Epithelial cell of proximal tubule (primary cell): ENCODE measurements at regions not wholly inside any gene's neighbourhood (a gene's known extent, or its start where the extent isn't known, plus 50 kb on each side); places are given as distances from the start of the nearest gene placed in this dataset.
"Not testable (repeated sequence)": the region's sequence is repeated elsewhere in the genome, so short reads cannot be mapped to it uniquely, and the experiment has no call there.

ENCODE experiments used
- DNase-seq: peaks from one replicate; pipeline ENCODE4 v3.0.0-alpha.2; 2011; ENCODE audit warnings: low read depth
- H3K4me3 ChIP-seq: 2 replicates; pipeline ENCODE4 v1.5.1; 2011; ENCODE audit warnings: low read depth, mild to moderate bottlenecking, low read length
- TF ChIP-seq, protein P1 (sequence below): conservative IDR thresholded peaks from 2 replicates; pipeline ENCODE4 v1.5.1; 2012; ENCODE audit warnings: low read depth, mild to moderate bottlenecking, low read length

DNA sequence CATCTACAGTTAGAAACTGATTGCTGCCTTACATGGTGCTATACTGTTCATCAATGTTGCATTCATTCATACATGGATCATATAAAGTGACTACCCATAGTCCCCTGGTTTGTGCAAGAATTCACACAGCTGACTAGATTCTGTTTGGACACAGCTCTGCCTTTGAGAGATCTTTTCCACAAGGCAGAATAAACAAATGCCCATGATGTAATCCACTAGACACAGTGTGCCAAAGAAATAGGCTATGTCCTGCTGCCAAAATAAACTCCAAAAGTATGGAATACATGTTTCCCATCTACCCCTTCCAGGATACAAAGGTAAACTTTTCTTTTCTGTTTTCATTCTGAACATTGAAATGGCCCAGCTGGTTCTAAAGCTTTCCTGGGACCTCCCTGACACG lies 269.4 kb upstream of the CHAC2 start:
- DNase-seq: no peak
- TF ChIP-seq, protein P1, sequence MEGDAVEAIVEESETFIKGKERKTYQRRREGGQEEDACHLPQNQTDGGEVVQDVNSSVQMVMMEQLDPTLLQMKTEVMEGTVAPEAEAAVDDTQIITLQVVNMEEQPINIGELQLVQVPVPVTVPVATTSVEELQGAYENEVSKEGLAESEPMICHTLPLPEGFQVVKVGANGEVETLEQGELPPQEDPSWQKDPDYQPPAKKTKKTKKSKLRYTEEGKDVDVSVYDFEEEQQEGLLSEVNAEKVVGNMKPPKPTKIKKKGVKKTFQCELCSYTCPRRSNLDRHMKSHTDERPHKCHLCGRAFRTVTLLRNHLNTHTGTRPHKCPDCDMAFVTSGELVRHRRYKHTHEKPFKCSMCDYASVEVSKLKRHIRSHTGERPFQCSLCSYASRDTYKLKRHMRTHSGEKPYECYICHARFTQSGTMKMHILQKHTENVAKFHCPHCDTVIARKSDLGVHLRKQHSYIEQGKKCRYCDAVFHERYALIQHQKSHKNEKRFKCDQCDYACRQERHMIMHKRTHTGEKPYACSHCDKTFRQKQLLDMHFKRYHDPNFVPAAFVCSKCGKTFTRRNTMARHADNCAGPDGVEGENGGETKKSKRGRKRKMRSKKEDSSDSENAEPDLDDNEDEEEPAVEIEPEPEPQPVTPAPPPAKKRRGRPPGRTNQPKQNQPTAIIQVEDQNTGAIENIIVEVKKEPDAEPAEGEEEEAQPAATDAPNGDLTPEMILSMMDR: no peak
- H3K4me3 ChIP-seq: no peak overlapping the region

DNA sequence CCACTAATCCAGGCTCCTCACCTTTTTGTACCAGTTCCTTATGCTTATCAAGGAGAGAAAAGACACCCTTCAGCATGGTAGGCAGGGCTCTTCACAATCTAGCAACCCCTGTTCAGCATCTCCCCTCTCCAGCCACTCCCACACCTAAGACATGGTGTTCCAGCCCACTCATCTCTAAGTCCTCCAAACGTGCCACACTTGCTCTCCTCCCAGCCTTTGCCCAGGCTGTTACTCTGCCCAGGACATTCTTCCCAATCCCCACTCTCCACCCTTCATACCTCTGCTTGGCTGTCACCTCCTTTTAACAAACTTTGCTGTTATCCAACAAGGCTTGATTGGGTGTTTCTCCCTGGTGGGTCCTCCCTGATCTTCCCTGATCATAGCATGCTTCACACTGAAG lies 270.6 kb upstream of the CHAC2 start:
- TF ChIP-seq, protein P1: no peak
- no peak overlapping the region for H3K4me3 ChIP-seq
- no peak for DNase-seq

DNA sequence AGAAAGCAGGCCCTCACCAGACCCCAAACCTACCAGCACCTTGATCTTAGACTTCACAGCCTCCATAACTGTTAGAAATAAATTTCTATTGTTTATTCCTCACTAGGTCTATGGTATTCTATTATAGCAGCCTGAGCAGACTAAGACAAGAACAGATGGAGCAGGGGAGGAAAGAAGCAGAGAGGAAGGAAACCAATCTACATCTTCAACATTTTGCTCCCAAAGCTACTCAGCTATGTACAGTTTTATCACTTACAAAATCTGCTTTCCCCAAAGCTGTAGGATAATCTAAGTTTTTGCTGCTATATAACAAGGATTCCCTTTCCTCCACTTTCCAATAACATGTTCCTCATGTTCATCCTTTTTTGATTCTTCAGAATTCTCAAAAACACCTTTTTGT lies 274.4 kb upstream of the CHAC2 start:
- DNase-seq: no peak
- H3K4me3 ChIP-seq: no peak overlapping the region
- TF ChIP-seq, protein P1: no peak

DNA sequence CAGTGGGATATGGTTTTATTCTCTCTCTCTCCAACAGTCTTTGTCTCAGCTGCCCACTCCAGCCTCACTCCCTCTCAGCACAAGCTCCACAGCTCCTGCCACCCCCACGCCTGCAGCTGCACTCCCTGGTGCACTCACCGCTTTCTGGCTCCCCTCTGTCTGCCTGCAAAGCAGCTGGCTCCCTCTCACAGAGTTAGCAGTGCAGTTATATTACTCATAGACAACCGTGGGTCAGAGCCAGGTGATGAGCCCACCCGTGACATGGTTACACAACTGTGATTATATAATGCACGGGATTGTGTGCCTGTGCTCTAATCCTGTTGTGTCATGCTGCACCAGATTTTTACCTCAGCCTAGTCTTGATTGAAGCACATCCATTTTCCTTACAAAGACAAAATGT lies 276.9 kb upstream of the CHAC2 start:
- no peak overlapping the region for H3K4me3 ChIP-seq
- TF ChIP-seq, protein P1: no peak
- no peak for DNase-seq

DNA sequence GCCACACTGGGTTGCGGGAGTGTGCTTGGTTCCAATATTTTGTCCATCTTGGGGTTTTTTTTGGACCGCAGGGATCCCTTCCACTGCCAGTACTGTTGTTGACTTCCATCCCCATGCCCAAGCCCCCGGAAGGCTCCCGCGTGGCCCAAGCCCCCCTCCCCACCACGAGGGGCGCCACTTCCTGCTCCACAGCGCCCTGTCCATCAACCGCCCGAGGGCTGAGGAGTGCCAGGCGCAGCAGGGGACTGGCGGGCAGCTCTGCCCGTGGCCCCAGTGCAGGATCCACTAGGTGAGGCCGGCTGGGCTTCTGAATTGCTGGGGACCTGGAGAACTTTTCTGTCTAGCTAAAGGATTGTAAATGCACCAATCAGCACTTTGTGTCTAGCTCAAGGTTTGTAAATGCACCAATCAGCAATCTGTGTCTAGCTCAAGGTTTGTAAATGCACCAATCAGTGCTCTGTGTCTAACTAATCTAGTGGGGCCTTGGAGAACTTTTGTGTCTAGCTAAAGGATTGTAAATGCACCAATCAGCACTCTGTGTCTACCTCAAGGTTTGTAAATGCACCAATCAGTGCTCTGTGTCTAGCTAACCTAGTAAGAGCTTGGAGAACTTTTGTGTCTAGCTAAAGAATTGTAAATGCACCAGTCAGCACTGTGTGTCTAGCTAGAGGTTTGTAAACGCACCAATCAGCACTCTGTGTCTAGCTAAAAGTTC lies 281.3 kb upstream of the CHAC2 start:
- H3K4me3 ChIP-seq, DNase-seq: not testable (repeated sequence)

DNA sequence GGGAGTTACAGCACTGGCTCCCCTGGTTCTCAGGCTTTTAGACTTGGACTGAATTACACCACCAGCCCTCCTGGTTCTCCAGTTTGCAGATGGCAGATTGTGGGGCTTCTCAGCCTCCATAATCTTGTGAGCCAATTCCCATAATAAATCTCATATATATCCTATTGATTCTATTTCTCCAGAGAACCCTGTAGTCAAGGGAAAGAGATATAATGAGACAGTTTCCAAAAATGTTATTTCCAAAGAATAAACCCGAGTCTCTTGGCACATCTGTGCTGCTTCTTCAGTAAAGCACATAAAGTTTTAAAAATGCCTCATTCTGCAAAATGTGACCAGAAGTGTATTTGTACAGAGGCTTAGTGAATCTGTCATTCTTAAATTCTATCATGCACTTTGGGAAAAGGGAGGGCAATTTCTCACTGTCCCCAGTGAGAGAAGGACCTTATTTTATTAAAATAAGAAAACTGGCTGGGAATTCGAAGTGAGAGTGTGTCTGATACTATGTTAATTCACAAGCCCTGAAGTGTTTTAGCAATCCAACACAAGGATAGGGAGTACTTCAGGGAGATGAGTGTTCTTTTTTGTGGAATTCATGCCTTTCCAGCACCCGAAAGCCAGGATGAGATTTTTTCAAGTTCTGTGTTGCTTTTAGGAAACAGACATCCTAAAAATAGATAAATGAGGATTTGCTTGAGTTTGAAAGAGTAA lies 282.4 kb upstream of the CHAC2 start:
- DNase-seq: no peak
- H3K4me3 ChIP-seq: no peak overlapping the region
- TF ChIP-seq, protein P1: no peak

DNA sequence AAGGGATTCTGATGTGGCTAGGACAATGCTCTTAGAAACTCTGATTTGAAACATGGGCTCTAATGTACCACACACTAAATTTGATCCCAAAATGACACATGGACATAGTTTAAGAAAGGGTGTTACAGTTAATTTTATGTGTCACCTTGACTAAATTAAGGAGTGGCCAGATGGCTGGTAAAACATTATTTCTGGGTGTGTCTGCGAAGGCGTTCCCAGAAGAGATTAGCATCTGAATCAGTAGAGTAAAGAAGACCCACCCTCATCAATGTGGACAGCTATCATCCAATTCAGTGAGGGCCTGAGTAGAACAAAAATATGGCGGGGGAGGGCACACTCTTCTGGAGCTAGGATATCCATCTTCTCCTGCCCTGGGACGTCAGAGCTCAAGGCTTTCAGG lies 283.1 kb upstream of the CHAC2 start:
- TF ChIP-seq, protein P1: no peak
- no peak overlapping the region for H3K4me3 ChIP-seq
- no peak for DNase-seq
